COLO668 (cell line): ENCODE measurements at regions not wholly inside any gene's neighbourhood (a gene's known extent, or its start where the extent isn't known, plus 50 kb on each side); places are given as distances from the start of the nearest gene placed in this dataset.
"Not testable (repeated sequence)": the region's sequence is repeated elsewhere in the genome, so short reads cannot be mapped to it uniquely, and the experiment has no call there.

Source experiments
- DNase-seq: peaks from one replicate; lab custom pipeline; 2025; ENCODE audit not compliant: unreplicated experiment; lab: John Stamatoyannopoulos, UW

DNA sequence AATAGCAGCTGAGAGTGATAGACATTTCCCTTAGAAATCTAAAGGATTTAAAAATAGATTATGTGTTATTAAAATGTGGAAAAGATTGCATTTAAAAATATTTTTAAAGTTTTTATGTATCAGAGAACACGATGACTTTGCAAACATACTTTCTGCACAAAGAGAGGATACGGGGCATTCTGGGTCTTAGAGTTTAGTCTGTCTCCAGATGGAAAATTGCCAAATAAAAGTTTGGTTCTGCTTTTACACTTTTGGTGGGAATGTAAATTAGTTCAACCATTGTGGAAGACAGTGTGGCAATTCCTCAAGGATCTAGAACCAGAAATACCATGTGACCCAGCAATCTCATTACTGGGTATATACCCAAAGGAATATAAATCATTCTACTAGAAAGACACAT lies 355.2 kb downstream of the NDFIP2 start:
- not testable (repeated sequence) for DNase-seq

DNA sequence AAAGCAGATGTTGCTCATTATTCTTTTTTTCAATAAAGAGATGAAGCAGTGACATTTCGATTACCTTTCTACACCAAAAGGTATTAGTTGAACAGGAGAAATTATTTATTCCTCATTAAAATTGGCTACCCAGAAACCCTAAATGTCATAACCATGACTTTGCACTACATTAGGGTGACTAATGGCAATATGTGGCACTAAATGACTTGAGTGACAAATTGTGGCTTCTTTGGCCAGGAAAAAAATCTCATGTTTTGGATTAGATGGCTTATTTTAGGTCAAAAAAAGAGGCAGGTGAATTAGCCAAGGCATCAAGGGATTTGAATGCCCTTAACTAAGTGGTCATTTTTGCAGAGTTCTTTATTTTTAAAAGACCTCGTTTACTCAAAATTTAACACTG lies 353.9 kb downstream of the NDFIP2 start:
- no peak for DNase-seq

DNA sequence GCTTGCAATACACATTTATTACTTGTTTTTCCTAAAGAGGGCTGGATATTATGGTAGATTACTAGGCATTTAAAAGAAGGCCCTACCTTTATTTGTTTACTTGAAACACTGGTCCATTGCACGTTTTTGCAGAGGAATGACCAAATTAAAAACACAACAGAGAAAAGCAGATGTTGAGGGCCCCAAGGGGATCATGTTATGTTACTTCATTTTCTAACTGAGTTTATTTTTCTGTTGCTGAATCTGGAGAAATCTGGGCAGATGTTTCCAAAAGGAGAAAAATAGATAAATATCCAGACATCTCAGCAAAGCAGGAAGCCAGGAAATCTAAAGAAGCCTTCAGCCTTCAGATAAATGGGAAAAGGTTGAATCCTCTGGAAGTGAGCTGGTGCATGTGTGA lies 353.0 kb downstream of the NDFIP2 start:
- DNase-seq = no peak

DNA sequence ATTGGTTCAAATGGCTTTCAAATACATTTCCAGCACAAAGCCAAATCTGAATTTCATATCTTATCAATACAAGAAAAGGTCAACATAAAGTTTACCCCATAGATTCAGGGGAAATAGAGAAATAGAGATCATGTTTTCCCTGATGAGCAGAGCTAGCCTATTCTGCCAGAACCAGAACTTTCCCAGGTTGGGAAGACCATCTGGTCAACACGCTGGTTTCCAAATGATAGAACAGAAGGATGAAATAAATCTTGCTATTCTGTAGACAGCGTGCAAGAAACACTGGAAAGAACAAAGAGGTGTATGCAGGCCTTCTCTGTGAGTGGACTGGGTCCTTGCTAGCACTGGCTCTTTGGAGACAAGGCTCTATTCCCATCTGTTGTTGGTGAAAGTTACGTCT lies 350.6 kb downstream of the NDFIP2 start:
- DNase-seq = no peak

DNA sequence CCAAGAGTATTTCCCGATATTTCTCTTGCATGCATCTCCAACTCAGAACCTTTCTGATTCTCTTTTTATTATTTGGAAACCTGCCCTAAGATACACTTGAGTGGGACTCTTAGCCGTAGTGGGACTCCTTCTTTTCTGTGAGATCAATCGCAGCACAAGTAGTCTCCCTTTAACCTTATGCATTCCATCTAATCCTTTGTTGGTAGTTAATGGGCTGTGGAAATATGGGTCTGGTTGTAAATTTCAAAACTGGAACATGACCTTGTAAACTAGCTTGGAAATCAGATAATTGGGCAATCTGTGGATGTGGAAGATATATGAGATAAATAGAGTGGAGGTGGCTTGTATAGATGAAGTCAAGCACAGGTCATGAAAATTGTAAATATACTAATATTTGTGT lies 350.0 kb downstream of the NDFIP2 start:
- DNase-seq = no peak

DNA sequence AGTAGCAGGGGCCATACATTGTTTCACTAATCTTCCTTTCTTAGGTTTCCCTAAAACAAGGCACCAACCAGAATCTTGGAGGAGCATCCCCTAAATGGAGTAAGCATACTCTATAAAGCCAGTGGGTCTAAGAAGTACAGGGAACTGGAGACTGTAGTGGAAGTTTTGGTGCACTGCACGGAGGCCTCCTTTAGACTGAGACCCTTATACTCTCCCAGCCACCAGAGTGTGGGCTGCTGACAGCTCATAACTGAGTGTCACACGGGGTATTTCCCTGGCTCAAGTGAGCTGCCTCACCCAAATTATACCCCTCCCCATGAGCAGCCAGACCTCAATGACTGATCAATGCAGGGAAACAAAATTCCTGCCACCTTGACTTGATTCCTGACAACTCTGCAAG lies 349.5 kb downstream of the NDFIP2 start:
- DNase-seq = no peak

DNA sequence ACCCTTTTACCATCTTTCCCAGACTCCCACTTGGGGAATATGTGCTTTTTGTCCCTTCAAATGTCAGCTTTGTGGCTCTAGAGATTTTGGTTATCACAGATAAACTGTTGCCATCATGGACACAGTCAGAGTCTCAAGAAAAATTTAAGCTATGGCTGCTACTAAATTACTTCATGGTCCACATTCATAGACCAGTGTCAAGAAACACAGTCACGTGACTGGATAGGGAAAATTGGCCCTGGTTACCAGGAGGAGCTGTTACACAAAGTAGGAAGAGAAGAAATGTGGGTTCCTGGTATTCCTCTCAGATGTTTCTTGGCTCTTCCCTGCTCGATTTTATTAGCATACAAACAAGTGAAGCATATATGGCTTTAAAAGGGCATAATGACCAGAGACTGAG lies 348.9 kb downstream of the NDFIP2 start:
- no peak for DNase-seq

DNA sequence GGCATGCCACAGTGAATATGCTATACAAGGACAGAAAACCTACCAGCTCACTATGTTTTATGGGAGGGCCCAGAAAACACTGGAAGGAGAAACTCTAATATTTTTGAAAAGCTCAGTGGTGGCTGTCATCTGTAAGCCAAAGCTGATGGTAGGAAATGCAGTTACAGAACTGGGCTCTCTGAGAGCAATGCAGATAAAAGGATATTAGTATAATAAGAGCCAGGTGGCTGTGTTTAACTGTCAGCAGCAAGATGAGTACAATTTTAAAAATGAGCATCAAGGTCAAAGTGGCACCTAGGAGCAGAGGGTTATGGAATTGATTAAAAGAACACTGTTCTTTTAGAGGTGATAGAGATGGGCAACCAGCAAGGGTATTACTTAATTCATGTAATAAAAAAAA lies 345.0 kb downstream of the NDFIP2 start:
- DNase-seq = no peak

DNA sequence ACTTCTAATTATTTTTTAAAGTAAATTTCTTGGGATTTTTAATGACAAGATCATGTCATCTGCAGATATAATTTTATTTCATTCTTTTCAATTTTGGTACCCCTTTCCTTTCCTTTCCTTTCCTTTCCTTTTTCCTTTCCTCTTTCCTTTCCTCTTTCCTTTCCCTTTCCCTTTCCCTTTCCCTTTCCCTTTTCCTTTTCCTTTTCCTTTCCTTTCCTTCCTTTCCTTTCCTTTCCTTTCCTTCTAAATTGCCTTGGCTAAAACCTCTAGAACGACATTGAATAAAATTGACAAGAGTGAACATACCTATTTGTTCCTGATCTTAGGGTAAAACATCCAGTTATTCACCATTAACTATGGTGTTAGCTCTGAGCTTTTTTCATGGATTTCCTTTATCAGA lies 334.1 kb downstream of the NDFIP2 start:
- DNase-seq = no peak

DNA sequence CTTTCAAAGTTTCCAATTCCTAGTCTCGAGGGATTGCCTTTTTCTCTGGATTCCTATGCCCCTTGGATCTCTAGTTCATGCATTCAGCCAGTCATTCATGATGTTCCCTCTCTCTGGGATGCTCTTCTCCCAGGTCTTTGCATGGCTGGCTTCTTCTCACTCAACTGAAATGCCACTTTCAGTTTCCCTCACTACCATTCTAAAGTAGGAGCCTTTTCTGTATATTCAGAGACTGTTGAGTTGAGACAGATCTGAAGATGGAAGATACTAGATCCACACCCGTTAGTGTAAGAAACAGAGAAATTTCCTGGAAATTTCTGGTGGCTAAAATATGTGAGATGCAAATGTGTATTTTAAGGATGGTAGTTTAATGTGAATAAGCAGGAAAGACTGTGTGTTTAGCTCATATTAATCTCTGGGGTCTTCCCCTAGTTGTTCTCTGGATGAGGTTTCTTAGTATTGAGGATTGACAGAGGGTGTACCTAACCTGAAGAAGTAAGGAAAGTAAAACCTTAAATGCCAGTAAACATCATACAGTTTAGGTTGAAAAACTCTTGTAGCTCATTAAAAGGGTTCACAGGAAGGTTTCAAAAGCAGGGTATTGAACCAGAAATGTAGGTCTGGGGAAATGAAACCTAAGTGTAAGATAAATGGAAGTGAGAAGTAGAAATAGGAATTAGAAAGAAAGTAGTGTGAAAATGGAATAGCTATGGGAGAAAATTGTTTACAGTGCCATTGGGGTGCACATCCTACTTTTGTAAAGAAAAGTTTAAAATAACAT lies 331.3 kb downstream of the NDFIP2 start:
- no peak for DNase-seq

DNA sequence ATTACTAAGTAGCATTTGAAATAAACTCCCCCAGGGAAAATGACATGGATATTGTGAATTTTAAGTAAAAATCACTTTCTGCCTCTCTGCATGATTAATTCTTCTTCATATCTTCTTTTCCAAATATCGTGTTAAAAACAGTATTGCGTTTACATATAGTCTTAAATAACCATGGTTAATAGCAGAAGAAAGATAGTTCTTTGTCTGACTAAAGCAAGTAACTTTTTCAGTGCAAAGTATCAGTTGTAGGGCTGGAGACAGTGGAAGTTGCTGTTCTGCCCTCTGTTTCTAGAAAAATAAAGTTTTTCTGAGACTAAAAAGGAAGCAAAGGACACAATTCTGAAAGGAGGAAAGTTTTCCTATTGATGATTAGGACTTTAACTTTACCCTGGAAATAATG lies 330.2 kb downstream of the NDFIP2 start:
- no peak for DNase-seq

DNA sequence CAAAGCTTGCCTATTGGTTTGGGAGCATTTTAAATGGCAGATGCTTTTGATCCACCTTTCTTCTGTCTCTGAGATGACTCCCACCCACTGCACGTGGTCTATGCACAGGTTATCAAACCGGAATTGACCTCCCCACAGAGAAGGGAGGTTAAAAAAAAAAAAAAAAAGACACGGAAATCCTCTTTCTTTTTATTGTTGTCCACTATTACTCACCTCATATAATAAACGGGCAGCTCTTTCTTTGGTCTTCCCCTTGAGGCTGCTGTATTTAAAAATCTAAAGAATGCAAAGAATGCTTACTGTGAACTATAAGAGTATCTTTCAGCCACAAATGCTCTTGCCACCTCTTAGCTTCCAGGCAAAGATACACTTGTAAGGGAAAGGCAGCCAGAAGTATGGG lies 329.7 kb downstream of the NDFIP2 start:
- no peak for DNase-seq

DNA sequence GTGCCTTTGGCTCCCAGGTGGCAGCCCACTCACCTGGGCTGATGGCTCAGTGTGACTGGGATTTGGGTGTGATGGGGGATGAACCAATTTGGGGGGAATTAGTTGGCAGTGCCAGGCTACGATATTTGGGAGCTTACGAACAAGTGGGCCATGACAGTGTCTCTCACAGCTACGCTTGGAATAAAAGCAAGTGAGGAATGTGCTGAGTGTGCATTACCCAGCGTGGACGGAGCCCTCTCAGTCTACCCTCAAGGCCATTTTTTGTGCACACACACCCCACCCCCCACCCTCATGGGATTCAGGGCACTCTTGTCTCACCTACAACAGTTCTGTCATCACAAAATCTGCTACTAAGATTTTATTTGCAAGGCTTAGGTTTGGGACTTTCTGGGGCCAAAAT lies 329.1 kb downstream of the NDFIP2 start:
- DNase-seq = no peak

DNA sequence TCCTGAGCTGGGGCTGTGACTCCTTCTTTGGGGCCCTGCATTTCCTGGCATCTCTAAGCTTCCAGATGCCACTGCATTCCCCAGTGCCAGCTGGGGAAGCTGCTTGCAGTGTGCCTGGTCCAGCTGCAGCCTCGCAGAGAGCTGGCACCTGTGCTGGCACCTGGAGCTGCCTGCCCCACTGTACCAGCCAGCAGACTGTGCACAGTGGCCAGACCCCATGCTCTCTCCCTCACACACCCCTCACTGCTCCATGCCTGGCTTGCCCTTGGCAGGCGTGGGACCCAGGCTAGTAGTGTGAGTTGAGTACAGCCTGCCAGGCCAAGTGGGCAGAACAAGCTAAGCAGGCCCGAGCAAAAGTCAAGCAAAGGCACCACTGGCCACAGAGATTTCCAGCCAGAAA lies 327.5 kb downstream of the NDFIP2 start:
- no peak for DNase-seq

DNA sequence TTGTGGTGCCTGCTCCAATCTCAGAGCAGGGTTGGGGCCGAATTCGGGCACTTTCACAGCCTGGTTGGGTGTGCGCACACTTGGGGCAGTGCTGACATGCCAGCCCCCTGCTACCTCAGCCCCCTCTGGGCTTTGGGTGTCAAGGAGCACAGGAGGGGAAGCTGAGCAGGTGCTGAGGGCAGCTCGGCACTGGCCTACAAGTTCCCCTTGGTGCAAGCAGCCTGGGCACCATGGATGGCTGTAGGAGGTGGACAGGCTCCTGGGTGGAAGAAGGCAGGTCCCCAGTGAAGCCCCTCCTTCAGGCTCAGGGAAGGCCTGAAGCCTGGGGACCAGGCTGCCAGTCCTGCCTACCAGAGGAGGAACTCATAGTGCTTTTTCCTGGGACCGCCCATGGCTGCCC lies 326.6 kb downstream of the NDFIP2 start:
- DNase-seq = no peak

DNA sequence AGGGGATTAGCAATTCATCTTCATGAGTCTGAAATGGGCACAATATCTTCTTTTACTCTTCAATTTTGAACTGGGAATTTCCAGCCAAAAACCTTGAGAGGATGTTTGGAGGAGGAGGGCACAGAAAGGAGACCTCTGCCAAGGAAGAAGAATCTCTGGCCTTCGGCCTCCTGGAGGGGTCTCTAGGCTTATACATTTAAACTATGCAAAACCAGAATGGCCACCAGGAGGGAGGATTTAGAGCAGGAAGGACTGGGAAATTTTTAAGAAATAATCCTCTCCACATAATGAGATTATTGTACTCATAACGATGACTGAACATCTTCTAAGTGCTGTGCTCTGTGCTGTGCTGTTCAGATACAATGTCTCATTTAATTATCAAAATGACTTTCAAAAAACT lies 325.9 kb downstream of the NDFIP2 start:
- no peak for DNase-seq

DNA sequence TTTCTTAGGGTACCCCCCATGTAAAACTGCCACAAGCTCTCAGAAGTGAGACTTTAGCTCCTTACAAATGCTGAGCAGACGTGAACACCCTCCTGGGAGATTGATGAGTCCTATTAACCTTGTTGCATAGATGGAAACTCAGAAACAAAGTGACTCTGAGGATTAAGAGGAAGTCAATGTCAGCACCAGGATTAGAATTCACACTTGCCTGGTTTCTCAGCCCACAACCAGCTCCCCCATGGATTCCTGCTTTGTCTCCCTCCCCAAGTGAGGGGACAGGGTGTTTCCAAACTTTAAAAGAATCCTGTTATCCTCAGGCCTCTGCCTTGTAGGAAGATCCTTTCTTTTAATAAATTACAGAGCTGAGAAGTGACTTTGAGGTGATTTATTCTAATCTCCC lies 324.4 kb downstream of the NDFIP2 start:
- DNase-seq = no peak

DNA sequence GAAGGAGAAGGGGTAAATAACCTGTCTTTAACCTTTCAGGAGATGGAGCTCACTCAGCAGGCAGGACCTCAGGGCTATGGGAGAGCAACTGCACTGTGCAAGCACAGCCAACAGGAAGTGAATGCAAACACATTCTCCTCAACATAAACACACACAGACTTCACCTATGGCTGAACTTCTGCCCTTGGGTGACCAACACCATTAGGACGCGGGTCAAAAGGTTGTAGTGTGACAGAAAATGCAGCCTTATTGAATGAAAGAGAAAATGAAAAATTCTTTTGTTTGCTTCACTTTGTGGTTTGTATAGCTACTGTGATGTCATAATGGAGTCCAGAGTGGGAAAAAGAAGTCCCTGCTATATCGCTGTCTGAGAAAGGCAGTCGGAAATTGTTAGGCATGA lies 323.0 kb downstream of the NDFIP2 start:
- DNase-seq = no peak

DNA sequence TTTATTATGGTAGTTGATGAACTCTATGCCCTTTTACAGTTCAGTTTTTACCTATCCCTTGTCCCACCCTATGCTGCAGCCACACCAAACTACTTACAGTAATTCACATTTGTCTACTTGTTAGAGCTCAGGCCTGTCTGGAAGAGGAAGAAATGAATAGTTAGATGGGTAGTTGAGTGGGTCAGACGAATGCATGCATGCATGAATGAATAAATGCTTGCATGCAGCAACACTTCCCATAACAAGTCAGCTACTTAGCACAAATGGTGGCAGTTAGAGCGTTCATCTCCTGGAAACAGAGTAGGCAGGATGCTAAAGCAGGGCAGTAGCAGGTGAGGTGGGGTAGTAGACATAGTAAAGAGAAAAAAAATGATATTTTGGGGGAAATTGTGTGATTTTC lies 322.3 kb downstream of the NDFIP2 start:
- no peak for DNase-seq

DNA sequence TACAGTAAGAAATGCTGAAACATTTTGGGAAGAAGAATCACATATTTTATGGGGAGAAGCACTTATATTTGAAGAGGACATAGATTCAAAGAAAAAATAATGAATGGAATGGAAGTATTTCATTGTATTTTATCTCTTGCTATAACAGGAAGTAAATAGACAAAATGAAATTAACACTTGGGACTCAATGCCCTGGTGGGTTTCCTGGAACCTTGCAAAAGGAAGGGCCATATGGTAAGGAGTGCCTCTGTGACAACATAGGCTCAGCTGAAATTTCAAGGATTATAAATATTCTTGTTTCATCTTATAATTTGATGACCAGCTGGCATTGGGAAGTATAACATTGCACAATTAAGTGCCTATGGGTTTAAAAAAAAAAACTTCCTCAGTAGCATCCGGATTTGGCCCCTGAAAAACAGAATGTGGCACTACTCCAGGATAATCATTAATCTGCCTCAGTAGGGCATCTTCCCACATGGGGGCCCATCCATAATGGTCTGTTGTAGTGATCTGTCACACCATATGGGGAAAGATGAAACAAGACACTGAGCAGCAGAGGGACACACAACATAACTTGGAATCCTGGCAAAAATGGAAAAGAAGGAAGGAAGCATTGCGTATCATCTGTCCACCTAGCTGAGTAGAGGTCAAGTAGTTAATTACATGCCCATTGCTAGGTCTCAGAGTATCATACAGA lies 321.6 kb downstream of the NDFIP2 start:
- DNase-seq = no peak

DNA sequence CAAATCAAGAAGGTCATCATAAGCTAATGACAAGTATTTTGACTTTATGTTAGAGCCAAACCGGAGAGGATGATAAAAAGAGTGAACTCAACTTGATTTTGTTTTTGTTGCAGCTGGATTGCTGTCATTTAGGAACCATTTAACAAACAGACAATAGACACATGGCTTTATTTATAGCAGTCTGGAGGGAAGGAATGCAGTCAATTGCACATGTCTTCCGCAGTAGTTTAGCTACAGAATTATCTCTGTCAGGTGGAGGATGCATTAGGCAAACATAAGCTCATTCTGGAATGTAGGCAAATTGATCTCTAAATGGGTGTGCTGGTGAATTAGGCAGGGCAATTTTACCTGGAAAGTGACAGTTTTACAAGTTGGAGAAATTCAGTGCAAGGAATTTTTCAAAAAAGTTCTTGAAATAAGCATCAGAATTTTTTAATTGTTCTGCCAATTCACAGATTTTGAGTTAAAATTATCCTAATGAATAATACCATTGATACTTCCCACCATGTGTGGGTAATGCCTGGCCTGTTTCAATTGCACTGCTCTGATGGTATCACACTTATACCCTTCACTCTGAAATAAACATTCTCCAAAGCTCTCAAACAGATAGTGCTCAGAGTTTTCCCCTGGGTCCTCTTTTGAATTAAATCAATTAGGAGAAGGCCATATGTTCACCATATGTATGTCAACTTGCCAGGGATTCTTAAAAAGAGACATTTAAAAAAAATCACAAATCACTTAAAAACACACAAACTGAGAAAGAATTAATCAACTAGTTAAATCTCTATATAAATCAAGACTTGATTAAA lies 318.3 kb downstream of the NDFIP2 start:
- DNase-seq = no peak

DNA sequence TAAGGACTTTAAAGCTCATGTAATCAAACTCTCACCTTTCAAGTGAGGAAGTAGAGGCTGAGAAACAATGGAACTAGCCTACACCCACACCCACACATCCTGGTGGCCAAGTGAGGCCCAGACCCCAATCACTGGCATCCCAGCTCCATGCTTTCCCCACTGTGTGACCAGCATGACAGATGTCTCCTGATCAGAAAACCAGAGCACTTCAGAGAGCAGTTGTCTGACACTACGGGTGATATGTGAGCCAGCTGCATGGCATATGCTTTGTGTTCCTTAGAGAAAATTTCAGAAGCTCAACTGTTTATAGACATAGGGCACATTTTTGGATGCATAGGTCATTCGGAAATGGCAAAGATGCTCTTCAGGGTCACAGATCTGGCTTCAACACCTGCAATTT lies 315.2 kb downstream of the NDFIP2 start:
- DNase-seq = no peak
